ENCODE measurements at regions not wholly inside any gene's neighbourhood (a gene's known extent, or its start where the extent isn't known, plus 50 kb on each side); places are given as distances from the start of the nearest gene placed in this dataset.

DNA sequence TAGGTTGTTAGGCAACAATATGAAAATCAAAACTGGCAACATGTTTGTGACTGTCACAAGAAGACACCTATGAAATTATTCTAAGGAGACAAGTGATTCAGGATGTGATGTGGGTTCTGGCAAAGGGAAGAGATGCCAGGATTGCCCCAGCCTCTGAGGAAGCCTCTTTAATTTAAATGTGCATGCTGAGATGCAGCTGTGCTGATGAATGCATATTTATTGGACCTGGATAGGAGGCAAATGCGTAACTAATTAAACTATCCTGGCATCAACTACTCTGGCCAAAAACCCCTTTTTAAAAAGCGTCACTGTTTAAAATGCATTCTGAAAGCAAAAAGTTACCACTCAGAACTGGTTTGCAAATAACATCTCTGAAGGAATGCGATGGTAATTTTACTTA, 176.5 kb upstream of the DPH6 start:
- Histone ChIP-seq H3K27me3 (ENCODE audit: control insufficient read depth in 1 of 2, insufficient read depth in 2 of 2, low read length in 2 of 2) (no peaks in the 10 kb centered on the region; a peak in 1 of 5 replicates), H3K27ac (ENCODE audit: extremely low read length, insufficient read depth, low read length) (no peak overlapping the region), H3K4me3 (replicated peaks in 1 of 3; ENCODE audit: insufficient read depth in 1 of 3, low read depth in 2 of 3, low read length in 3 of 3) (no peak overlapping the region), H3K79me2 (ENCODE audit: insufficient read depth, low read length) (no peaks in the 10 kb centered on the region), H3K4me1 (ENCODE audit: insufficient read depth, low read length) (no peaks in the 10 kb centered on the region), H3K36me3 (replicated peaks in 1 of 2; ENCODE audit: control insufficient read depth in 1 of 2, insufficient read depth in 2 of 2, low read length in 2 of 2) (no peaks in the 10 kb centered on the region), H3K4me2 (ENCODE audit: low read depth, low read length) (no peak overlapping the region), H2AFZ (ENCODE audit: low read length) (no peak overlapping the region), H3K9ac (ENCODE audit: insufficient read depth, low read depth, low read length) (no peak overlapping the region), H4K20me1 (ENCODE audit: insufficient read depth, low read length) (no peaks in the 10 kb centered on the region), H3K9me3 (ENCODE audit: low read length) (no peaks in the 10 kb centered on the region)
- no peak for ATAC-seq
- no peak for FAIRE-seq
- intact Hi-C loops (cut with micrococcal nuclease; ENCODE audit: unreplicated experiment) = no loop called here
- ChIA-PET CTCF (ENCODE audit: low intra/inter-chr PET ratio, low total read pairs) (no interaction called here), POLR2A (no interaction called here)
- in situ Hi-C loops (cut with HindIII; ENCODE audit: extremely low pct_ligation_motif_present, low pct_unique_long_range_greater_than_20kb) = no loop called here
- 35% methylated on average over 3 of the region's 3 CpGs for WGBS (ENCODE audit: low lambda C conversion rate)
- DNase-seq (ENCODE audit: low spot score) = no peak
- BruUV-seq (replicated peaks) = no TSS peak
- no peak for TF ChIP-seq CREB1 (IDR thresholded peaks at IDR 0.05)
- TF ChIP-seq CREB1 (CRISPR knock-in tag; IDR thresholded peaks at IDR 0.05) = no peak
- TF ChIP-seq ZNF33B (CRISPR knock-in tag; IDR thresholded peaks at IDR 0.05) = no peak
- TF ChIP-seq, protein P1, sequence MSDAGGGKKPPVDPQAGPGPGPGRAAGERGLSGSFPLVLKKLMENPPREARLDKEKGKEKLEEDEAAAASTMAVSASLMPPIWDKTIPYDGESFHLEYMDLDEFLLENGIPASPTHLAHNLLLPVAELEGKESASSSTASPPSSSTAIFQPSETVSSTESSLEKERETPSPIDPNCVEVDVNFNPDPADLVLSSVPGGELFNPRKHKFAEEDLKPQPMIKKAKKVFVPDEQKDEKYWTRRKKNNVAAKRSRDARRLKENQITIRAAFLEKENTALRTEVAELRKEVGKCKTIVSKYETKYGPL (CRISPR knock-in tag; IDR thresholded peaks at IDR 0.05) = no peak
- TF ChIP-seq, protein P2, sequence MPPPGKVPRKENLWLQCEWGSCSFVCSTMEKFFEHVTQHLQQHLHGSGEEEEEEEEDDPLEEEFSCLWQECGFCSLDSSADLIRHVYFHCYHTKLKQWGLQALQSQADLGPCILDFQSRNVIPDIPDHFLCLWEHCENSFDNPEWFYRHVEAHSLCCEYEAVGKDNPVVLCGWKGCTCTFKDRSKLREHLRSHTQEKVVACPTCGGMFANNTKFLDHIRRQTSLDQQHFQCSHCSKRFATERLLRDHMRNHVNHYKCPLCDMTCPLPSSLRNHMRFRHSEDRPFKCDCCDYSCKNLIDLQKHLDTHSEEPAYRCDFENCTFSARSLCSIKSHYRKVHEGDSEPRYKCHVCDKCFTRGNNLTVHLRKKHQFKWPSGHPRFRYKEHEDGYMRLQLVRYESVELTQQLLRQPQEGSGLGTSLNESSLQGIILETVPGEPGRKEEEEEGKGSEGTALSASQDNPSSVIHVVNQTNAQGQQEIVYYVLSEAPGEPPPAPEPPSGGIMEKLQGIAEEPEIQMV (CRISPR knock-in tag; IDR thresholded peaks at IDR 0.05; ENCODE audit: low read depth) = no peak
- TF ChIP-seq, protein P3, sequence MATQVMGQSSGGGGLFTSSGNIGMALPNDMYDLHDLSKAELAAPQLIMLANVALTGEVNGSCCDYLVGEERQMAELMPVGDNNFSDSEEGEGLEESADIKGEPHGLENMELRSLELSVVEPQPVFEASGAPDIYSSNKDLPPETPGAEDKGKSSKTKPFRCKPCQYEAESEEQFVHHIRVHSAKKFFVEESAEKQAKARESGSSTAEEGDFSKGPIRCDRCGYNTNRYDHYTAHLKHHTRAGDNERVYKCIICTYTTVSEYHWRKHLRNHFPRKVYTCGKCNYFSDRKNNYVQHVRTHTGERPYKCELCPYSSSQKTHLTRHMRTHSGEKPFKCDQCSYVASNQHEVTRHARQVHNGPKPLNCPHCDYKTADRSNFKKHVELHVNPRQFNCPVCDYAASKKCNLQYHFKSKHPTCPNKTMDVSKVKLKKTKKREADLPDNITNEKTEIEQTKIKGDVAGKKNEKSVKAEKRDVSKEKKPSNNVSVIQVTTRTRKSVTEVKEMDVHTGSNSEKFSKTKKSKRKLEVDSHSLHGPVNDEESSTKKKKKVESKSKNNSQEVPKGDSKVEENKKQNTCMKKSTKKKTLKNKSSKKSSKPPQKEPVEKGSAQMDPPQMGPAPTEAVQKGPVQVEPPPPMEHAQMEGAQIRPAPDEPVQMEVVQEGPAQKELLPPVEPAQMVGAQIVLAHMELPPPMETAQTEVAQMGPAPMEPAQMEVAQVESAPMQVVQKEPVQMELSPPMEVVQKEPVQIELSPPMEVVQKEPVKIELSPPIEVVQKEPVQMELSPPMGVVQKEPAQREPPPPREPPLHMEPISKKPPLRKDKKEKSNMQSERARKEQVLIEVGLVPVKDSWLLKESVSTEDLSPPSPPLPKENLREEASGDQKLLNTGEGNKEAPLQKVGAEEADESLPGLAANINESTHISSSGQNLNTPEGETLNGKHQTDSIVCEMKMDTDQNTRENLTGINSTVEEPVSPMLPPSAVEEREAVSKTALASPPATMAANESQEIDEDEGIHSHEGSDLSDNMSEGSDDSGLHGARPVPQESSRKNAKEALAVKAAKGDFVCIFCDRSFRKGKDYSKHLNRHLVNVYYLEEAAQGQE (IDR thresholded peaks at IDR 0.05; ENCODE audit: borderline replicate concordance in 1 of 2, low read depth in 1 of 2, low read length in 2 of 2) = no peak
- no peak for TF ChIP-seq ZNF569 (CRISPR knock-in tag; IDR thresholded peaks at IDR 0.05; ENCODE audit: borderline replicate concordance)
- TF ChIP-seq SRF (IDR thresholded peaks at IDR 0.05; ENCODE audit: low read depth, low read length) = no peak
- no peak for TF ChIP-seq SNAI1 (CRISPR knock-in tag; IDR thresholded peaks at IDR 0.05; ENCODE audit: borderline replicate concordance)
- TF ChIP-seq AGO1 (IDR thresholded peaks at IDR 0.05; ENCODE audit: low read depth, low read length, poor library complexity, severe bottlenecking) = no peak
- TF ChIP-seq, protein P4, sequence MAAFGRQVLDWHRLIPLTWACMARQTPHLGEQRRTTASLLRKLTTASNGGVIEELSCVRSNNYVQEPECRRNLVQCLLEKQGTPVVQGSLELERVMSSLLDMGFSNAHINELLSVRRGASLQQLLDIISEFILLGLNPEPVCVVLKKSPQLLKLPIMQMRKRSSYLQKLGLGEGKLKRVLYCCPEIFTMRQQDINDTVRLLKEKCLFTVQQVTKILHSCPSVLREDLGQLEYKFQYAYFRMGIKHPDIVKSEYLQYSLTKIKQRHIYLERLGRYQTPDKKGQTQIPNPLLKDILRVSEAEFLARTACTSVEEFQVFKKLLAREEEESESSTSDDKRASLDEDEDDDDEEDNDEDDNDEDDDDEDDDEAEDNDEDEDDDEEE (CRISPR knock-in tag; IDR thresholded peaks at IDR 0.05) = no peak
- no peak for TF ChIP-seq CHD2 (IDR thresholded peaks at IDR 0.05; ENCODE audit: low read depth, low read length)
- TF ChIP-seq ZNF343 (CRISPR knock-in tag; IDR thresholded peaks at IDR 0.05) = no peak
- no peak for TF ChIP-seq ZNF563 (CRISPR knock-in tag; IDR thresholded peaks at IDR 0.05)
- TF ChIP-seq, protein P5, sequence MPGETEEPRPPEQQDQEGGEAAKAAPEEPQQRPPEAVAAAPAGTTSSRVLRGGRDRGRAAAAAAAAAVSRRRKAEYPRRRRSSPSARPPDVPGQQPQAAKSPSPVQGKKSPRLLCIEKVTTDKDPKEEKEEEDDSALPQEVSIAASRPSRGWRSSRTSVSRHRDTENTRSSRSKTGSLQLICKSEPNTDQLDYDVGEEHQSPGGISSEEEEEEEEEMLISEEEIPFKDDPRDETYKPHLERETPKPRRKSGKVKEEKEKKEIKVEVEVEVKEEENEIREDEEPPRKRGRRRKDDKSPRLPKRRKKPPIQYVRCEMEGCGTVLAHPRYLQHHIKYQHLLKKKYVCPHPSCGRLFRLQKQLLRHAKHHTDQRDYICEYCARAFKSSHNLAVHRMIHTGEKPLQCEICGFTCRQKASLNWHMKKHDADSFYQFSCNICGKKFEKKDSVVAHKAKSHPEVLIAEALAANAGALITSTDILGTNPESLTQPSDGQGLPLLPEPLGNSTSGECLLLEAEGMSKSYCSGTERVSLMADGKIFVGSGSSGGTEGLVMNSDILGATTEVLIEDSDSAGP (CRISPR knock-in tag; IDR thresholded peaks at IDR 0.05; ENCODE audit: borderline replicate concordance) = no peak
- no peak for TF ChIP-seq FLYWCH1 (CRISPR knock-in tag; IDR thresholded peaks at IDR 0.05)

Data from HepG2 (cell line).